T1000 (cell line): ENCODE measurements at regions not wholly inside any gene's neighbourhood (a gene's known extent, or its start where the extent isn't known, plus 50 kb on each side); places are given as distances from the start of the nearest gene placed in this dataset.
"Not testable (repeated sequence)": the region's sequence is repeated elsewhere in the genome, so short reads cannot be mapped to it uniquely, and the experiment has no call there.

Source experiments
- DNase-seq: peaks from one replicate; lab custom pipeline; 2025; ENCODE audit warnings: mixed read lengths; lab: John Stamatoyannopoulos, UW

- DNase-seq = no peak
Measured at GRCh38 chr2:147198651-147199171, 646.1 kb upstream of the ACVR2A start.

- no peak for DNase-seq
Measured at GRCh38 chr2:147197754-147198483, 646.9 kb upstream of the ACVR2A start.

- no peak for DNase-seq
Measured at GRCh38 chr2:147182260-147182659, 662.6 kb upstream of the ACVR2A start.

- DNase-seq = no peak
Measured at GRCh38 chr2:147181351-147182029, 663.3 kb upstream of the ACVR2A start.

GRCh38 chr2:147177071-147177857, 667.6 kb upstream of the ACVR2A start:
- DNase-seq = no peak

- no peak for DNase-seq
Measured at GRCh38 chr2:147174824-147175254, 670.0 kb upstream of the ACVR2A start.

- DNase-seq = no peak
Measured at GRCh38 chr2:147173798-147174197, 671.0 kb upstream of the ACVR2A start.

GRCh38 chr2:147173189-147173581, 671.6 kb upstream of the ACVR2A start:
- DNase-seq = peak; percentile 6

GRCh38 chr2:147172493-147173188, 672.2 kb upstream of the ACVR2A start:
- DNase-seq = no peak

- DNase-seq = no peak
Measured at GRCh38 chr2:147171941-147172340, 672.9 kb upstream of the ACVR2A start.

GRCh38 chr2:147170932-147171331, 673.9 kb upstream of the ACVR2A start:
- no peak for DNase-seq

- no peak for DNase-seq
Measured at GRCh38 chr2:147165697-147166382, 679.0 kb upstream of the ACVR2A start.

- DNase-seq = no peak
Measured at GRCh38 chr2:147164563-147164962, 680.3 kb upstream of the ACVR2A start.

GRCh38 chr2:147161746-147162145, 683.1 kb upstream of the ACVR2A start:
- DNase-seq = no peak

GRCh38 chr2:147156970-147157369, 687.9 kb upstream of the ACVR2A start:
- no peak for DNase-seq

- no peak for DNase-seq
Measured at GRCh38 chr2:147150241-147150635, 694.6 kb upstream of the ACVR2A start.

- DNase-seq = peak; percentile 66
Measured at GRCh38 chr2:147149575-147150240, 695.1 kb upstream of the ACVR2A start.

GRCh38 chr2:147147802-147148201, 697.0 kb upstream of the ACVR2A start:
- DNase-seq = no peak

- DNase-seq = no peak
Measured at GRCh38 chr2:147141930-147142329, 702.9 kb upstream of the ACVR2A start.

- not testable (repeated sequence) for DNase-seq
Measured at GRCh38 chr2:147139732-147140131, 705.1 kb upstream of the ACVR2A start.

GRCh38 chr2:147137711-147138110, 707.1 kb upstream of the ACVR2A start:
- no peak for DNase-seq
